ENCODE measurements at regions not wholly inside any gene's neighbourhood (a gene's known extent, or its start where the extent isn't known, plus 50 kb on each side); places are given as distances from the start of the nearest gene placed in this dataset.

- Histone ChIP-seq H3K4me3 (ENCODE audit: control insufficient read depth in 2 of 3, extremely low read depth in 1 of 3, insufficient read depth in 2 of 3, low read depth in 1 of 3, low read length in 3 of 3) (no peak overlapping the region), H3K4me1 (ENCODE audit: control insufficient read depth, extremely low read depth, insufficient read depth, low read length) (peaks cover 37% of the 10 kb centered on the region), H3K36me3 (ENCODE audit: control insufficient read depth in 2 of 2, extremely low read depth in 1 of 2, insufficient read depth in 2 of 2, low read length in 2 of 2) (no peaks in the 10 kb centered on the region), H3K27me3 (ENCODE audit: control insufficient read depth, extremely low read depth, insufficient read depth, low read length) (no peaks in the 10 kb centered on the region), H4K20me1 (ENCODE audit: control insufficient read depth, extremely low read depth, insufficient read depth, low read length) (no peaks in the 10 kb centered on the region), H3K4me2 (ENCODE audit: control insufficient read depth, extremely low read depth, insufficient read depth, low read depth, low read length) (no peak overlapping the region), H3K9me3 (ENCODE audit: control insufficient read depth, low read depth, low read length) (no peaks in the 10 kb centered on the region), H3K27ac (ENCODE audit: control insufficient read depth, insufficient read depth, low read length) (no peak overlapping the region), H3K9ac (ENCODE audit: control insufficient read depth, extremely low read depth, insufficient read depth, low read length) (no peak overlapping the region), H3K9me1 (ENCODE audit: control insufficient read depth, extremely low read depth, insufficient read depth, low read length) (no peaks in the 10 kb centered on the region), H3K79me2 (ENCODE audit: control insufficient read depth, insufficient read depth, low read length) (no peaks in the 10 kb centered on the region), H2AFZ (ENCODE audit: control insufficient read depth, low read length) (no peak overlapping the region)
- dilution Hi-C loops (cut with MboI; ENCODE audit: extremely low pct_ligation_motif_present, low sequenced_read_pairs): no loop called here
- DNase-seq (ENCODE audit: low read depth, low spot score) (no peak), FAIRE-seq (no peak)
- no peak for TF ChIP-seq EZH2 (IDR thresholded peaks at IDR 0.05; ENCODE audit: low read length)
- no peak for TF ChIP-seq CTCF (optimal IDR thresholded peaks at IDR 0.05 in 1 of 3, IDR thresholded peaks at IDR 0.05 in 1 of 3, conservative IDR thresholded peaks at IDR 0.05 in 1 of 3; ENCODE audit: extremely low read depth in 1 of 3, insufficient read depth in 2 of 3, low read length in 3 of 3)
These were observed 356.9 kb downstream of the FGFR2 start for GRCh38 chr10:121241337-121241736.

GRCh38 chr10:121242741-121243608 lies 355.3 kb downstream of the FGFR2 start:
- H3K9me3 ChIP-seq (ENCODE audit: control insufficient read depth, low read depth, low read length): no peaks in the 10 kb centered on the region
- no peak overlapping the region for H3K4me2 ChIP-seq (ENCODE audit: control insufficient read depth, extremely low read depth, insufficient read depth, low read depth, low read length)
- DNase-seq (ENCODE audit: low read depth, low spot score): no peak
- dilution Hi-C loops (cut with MboI; ENCODE audit: extremely low pct_ligation_motif_present, low sequenced_read_pairs): no loop called here
- no peak overlapping the region for H3K27ac ChIP-seq (ENCODE audit: control insufficient read depth, insufficient read depth, low read length)
- peaks cover 37% of the 10 kb centered on the region for H3K4me1 ChIP-seq (ENCODE audit: control insufficient read depth, extremely low read depth, insufficient read depth, low read length)
- no peak for FAIRE-seq
- H3K9me1 ChIP-seq (ENCODE audit: control insufficient read depth, extremely low read depth, insufficient read depth, low read length): no peaks in the 10 kb centered on the region
- TF ChIP-seq EZH2 (IDR thresholded peaks at IDR 0.05; ENCODE audit: low read length) (no peak), CTCF (optimal IDR thresholded peaks at IDR 0.05 in 1 of 3, IDR thresholded peaks at IDR 0.05 in 1 of 3, conservative IDR thresholded peaks at IDR 0.05 in 1 of 3; ENCODE audit: extremely low read depth in 1 of 3, insufficient read depth in 2 of 3, low read length in 3 of 3) (no peak)
- H4K20me1 ChIP-seq (ENCODE audit: control insufficient read depth, extremely low read depth, insufficient read depth, low read length): no peaks in the 10 kb centered on the region
- no peaks in the 10 kb centered on the region for H3K36me3 ChIP-seq (ENCODE audit: control insufficient read depth in 2 of 2, extremely low read depth in 1 of 2, insufficient read depth in 2 of 2, low read length in 2 of 2)
- H3K27me3 ChIP-seq (ENCODE audit: control insufficient read depth, extremely low read depth, insufficient read depth, low read length): no peaks in the 10 kb centered on the region
- no peak overlapping the region for H2AFZ ChIP-seq (ENCODE audit: control insufficient read depth, low read length)
- no peaks in the 10 kb centered on the region for H3K79me2 ChIP-seq (ENCODE audit: control insufficient read depth, insufficient read depth, low read length)
- no peak overlapping the region for H3K9ac ChIP-seq (ENCODE audit: control insufficient read depth, extremely low read depth, insufficient read depth, low read length)
- H3K4me3 ChIP-seq (ENCODE audit: control insufficient read depth in 2 of 3, extremely low read depth in 1 of 3, insufficient read depth in 2 of 3, low read depth in 1 of 3, low read length in 3 of 3): no peak overlapping the region
